ENCODE measurements at regions not wholly inside any gene's neighbourhood (a gene's known extent, or its start where the extent isn't known, plus 50 kb on each side); places are given as distances from the start of the nearest gene placed in this dataset.

- Histone ChIP-seq H3K27ac (ENCODE audit: low read depth, low read length) (no peak overlapping the region), H3K9ac (ENCODE audit: low read depth, low read length) (no peak overlapping the region), H3K27me3 (ENCODE audit: insufficient read depth, low read length) (no peaks in the 10 kb centered on the region), H3K4me1 (ENCODE audit: insufficient read depth, low read length) (no peaks in the 10 kb centered on the region), H3K36me3 (ENCODE audit: insufficient read depth, low read length) (no peaks in the 10 kb centered on the region), H3K4me3 (ENCODE audit: low read length) (no peak overlapping the region), H3K9me3 (ENCODE audit: insufficient read depth, low read depth, low read length) (no peaks in the 10 kb centered on the region)
- WGBS: 78% methylated on average over 4 of the region's 4 CpGs
These were observed 329.2 kb upstream of the ZMIZ1 start for GRCh38 chr10:78739444-78740053.

GRCh38 chr10:78740976-78741915 lies 327.5 kb upstream of the ZMIZ1 start:
- no peaks in the 10 kb centered on the region for H3K36me3 ChIP-seq (ENCODE audit: insufficient read depth, low read length)
- no peak overlapping the region for H3K4me3 ChIP-seq (ENCODE audit: low read length)
- no peaks in the 10 kb centered on the region for H3K9me3 ChIP-seq (ENCODE audit: insufficient read depth, low read depth, low read length)
- H3K27me3 ChIP-seq (ENCODE audit: insufficient read depth, low read length): no peaks in the 10 kb centered on the region
- H3K4me1 ChIP-seq (ENCODE audit: insufficient read depth, low read length): no peaks in the 10 kb centered on the region
- no peak overlapping the region for H3K9ac ChIP-seq (ENCODE audit: low read depth, low read length)
- H3K27ac ChIP-seq (ENCODE audit: low read depth, low read length): no peak overlapping the region
- WGBS: 85% methylated on average over 5 of the region's 5 CpGs

DNA sequence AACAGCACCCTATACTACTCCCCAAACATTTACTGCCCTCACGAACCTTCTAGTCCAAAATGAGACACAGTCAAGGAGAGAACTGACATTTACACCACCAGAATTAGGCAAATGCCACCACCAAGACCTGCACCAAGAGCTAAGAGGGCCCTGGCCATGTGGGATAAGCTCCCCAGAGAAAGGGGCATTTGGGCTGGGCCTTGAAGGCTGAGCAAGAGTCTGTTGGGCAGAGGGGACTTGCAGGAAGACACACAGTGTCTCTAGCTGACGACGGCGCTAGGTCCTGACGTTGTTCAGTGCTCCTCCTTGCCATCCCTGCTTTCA lies 326.4 kb upstream of the ZMIZ1 start:
- no peak overlapping the region for H3K9ac ChIP-seq (ENCODE audit: low read depth, low read length)
- H3K27me3 ChIP-seq (ENCODE audit: insufficient read depth, low read length): no peaks in the 10 kb centered on the region
- H3K4me3 ChIP-seq (ENCODE audit: low read length): no peak overlapping the region
- WGBS: 83% methylated on average over 5 of the region's 5 CpGs
- no peaks in the 10 kb centered on the region for H3K9me3 ChIP-seq (ENCODE audit: insufficient read depth, low read depth, low read length)
- H3K27ac ChIP-seq (ENCODE audit: low read depth, low read length): no peak overlapping the region
- no peaks in the 10 kb centered on the region for H3K36me3 ChIP-seq (ENCODE audit: insufficient read depth, low read length)
- no peaks in the 10 kb centered on the region for H3K4me1 ChIP-seq (ENCODE audit: insufficient read depth, low read length)

DNA sequence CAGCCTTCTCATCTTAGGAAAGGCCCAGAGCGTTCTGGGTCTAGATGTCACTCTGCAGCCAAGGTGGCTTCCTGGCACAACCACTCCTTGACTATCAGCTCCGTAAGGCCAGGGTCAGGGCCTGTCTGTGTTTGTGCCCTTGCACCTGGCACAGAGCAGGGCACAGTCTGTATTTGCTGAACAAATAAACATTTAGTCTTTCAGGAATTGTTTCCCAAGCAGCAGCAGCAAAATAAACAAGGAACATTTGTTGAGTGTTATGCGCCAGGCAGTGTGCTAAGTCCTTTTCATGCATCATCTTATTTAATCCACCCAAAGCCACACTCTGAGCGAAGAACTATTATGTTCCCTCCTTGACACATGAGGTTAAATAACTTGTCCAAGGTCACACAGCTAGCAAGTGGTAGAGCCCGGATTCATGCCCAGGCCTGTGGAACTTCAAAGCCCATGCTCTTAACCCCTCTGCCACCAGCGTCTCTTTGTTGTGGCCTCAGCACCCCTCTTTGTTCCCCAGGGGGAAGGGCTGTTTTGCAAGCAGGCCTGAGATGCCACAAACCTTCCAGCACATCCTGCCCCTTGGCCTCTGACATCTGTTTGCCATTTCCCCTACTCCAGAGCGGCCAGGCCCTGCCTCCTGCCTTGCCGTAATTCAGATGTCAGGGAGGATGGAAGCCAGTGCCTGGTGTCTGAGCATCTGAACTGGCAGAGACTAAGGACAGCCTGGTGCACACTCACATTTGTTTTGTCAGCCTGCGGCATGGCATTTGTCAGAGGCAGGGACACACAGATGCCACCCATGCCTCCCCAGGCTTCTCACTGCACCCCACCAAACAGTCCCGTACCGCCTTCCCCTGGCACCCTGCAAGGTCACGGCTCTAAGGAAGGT lies 325.8 kb upstream of the ZMIZ1 start:
- no peak overlapping the region for H3K4me3 ChIP-seq (ENCODE audit: low read length)
- no peak overlapping the region for H3K9ac ChIP-seq (ENCODE audit: low read depth, low read length)
- H3K36me3 ChIP-seq (ENCODE audit: insufficient read depth, low read length): no peaks in the 10 kb centered on the region
- H3K27me3 ChIP-seq (ENCODE audit: insufficient read depth, low read length): no peaks in the 10 kb centered on the region
- H3K9me3 ChIP-seq (ENCODE audit: insufficient read depth, low read depth, low read length): no peaks in the 10 kb centered on the region
- H3K4me1 ChIP-seq (ENCODE audit: insufficient read depth, low read length): no peaks in the 10 kb centered on the region
- WGBS: 89% methylated on average over 12 of the region's 12 CpGs
- H3K27ac ChIP-seq (ENCODE audit: low read depth, low read length): no peak overlapping the region

DNA sequence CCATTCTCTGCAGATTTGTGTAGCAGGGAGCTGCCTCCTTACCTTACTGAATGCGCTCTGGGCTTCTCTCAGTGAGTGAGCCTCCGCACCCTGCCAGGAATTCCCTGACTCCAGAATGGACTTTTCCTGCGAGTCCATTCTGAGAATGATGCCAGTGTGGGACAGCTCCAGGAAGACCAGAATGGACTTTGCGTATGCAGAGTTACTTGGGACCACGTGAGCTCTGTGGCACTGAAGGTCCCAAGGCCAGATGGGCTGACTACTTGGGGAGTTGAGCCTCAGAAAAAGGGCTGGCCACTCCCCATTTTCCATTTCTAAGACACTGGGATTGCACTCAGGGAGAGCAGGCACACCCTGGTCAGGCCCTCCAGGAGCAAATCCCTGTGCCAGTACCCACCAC lies 324.7 kb upstream of the ZMIZ1 start:
- no peak overlapping the region for H3K4me3 ChIP-seq (ENCODE audit: low read length)
- WGBS: 92% methylated on average over 5 of the region's 5 CpGs
- H3K9me3 ChIP-seq (ENCODE audit: insufficient read depth, low read depth, low read length): no peaks in the 10 kb centered on the region

GRCh38 chr10:78744491-78745090 lies 324.2 kb upstream of the ZMIZ1 start:
- no peaks in the 10 kb centered on the region for H3K27me3 ChIP-seq (ENCODE audit: insufficient read depth, low read length)
- no peaks in the 10 kb centered on the region for H3K36me3 ChIP-seq (ENCODE audit: insufficient read depth, low read length)
- no peak overlapping the region for H3K4me3 ChIP-seq (ENCODE audit: low read length)
- H3K9ac ChIP-seq (ENCODE audit: low read depth, low read length): no peak overlapping the region
- no peaks in the 10 kb centered on the region for H3K9me3 ChIP-seq (ENCODE audit: insufficient read depth, low read depth, low read length)
- H3K4me1 ChIP-seq (ENCODE audit: insufficient read depth, low read length): no peaks in the 10 kb centered on the region
- H3K27ac ChIP-seq (ENCODE audit: low read depth, low read length): no peak overlapping the region
- 89% methylated on average over 10 of the region's 10 CpGs for WGBS

More for the DNA sequence above, 324.7 kb upstream of the ZMIZ1 start:
- Histone ChIP-seq H3K9ac (ENCODE audit: low read depth, low read length) (no peak overlapping the region), H3K4me1 (ENCODE audit: insufficient read depth, low read length) (no peaks in the 10 kb centered on the region), H3K36me3 (ENCODE audit: insufficient read depth, low read length) (no peaks in the 10 kb centered on the region), H3K27me3 (ENCODE audit: insufficient read depth, low read length) (no peaks in the 10 kb centered on the region), H3K27ac (ENCODE audit: low read depth, low read length) (no peak overlapping the region)

DNA sequence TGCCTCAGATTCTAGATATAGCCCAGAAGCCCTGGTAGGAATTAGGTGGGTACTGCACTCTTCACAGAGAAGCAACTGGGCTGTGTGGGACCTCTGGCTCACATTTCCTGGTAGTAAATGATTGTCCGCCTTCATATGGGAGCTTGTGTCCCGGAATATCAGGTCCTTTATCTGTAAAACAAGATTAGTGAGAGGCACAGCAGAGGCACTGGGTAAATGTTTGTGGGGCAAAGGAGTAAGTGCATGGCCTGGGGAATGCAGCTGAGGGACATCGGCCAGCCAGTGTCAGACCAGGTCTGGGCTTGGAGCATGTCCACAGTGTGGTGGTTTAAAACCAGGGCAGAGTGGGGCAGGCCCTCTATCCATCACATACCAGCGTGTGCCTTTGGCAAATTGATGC lies 323.3 kb upstream of the ZMIZ1 start:
- 75% methylated on average over 4 of the region's 4 CpGs for WGBS
- no peaks in the 10 kb centered on the region for H3K9me3 ChIP-seq (ENCODE audit: insufficient read depth, low read depth, low read length)
- no peaks in the 10 kb centered on the region for H3K36me3 ChIP-seq (ENCODE audit: insufficient read depth, low read length)
- no peak overlapping the region for H3K4me3 ChIP-seq (ENCODE audit: low read length)
- H3K27me3 ChIP-seq (ENCODE audit: insufficient read depth, low read length): no peaks in the 10 kb centered on the region
- H3K4me1 ChIP-seq (ENCODE audit: insufficient read depth, low read length): no peaks in the 10 kb centered on the region
- no peak overlapping the region for H3K9ac ChIP-seq (ENCODE audit: low read depth, low read length)
- H3K27ac ChIP-seq (ENCODE audit: low read depth, low read length): no peak overlapping the region

DNA sequence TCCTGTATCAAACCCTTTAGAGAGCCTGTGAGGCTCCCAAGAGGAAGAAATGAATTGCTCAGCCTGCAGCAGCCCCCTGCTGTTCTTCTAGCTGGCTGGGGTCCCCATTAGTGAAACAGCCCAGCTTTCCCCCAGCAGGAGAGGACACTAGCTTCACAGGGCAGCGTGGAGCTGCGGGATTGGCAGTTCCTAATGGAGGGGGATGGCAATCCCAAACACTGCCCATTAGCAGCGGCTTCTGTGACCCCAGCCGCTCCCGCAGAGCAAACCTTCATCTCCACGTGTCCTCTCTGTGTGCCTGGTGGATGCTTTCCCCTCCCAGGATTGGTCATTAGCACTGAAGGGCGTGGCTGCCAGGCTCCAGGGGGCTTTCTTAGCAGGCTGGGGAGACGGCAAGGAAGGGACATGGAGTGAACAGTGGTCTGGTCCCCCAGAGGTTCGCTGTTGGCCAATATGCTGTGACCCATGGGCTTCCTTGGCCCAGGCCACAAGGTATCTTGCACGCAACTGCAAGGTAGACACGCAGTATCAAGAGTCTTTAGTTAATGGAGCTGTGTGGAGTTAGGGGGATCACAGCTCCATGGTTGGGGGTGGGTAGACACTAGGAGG lies 322.5 kb upstream of the ZMIZ1 start:
- no peaks in the 10 kb centered on the region for H3K27me3 ChIP-seq (ENCODE audit: insufficient read depth, low read length)

GRCh38 chr10:78747401-78748234 lies 321.1 kb upstream of the ZMIZ1 start:
- no peaks in the 10 kb centered on the region for H3K27me3 ChIP-seq (ENCODE audit: insufficient read depth, low read length)
- no peak overlapping the region for H3K9ac ChIP-seq (ENCODE audit: low read depth, low read length)
- H3K4me1 ChIP-seq (ENCODE audit: insufficient read depth, low read length): no peaks in the 10 kb centered on the region
- H3K9me3 ChIP-seq (ENCODE audit: insufficient read depth, low read depth, low read length): no peaks in the 10 kb centered on the region
- H3K4me3 ChIP-seq (ENCODE audit: low read length): no peak overlapping the region
- 95% methylated on average over 13 of the region's 14 CpGs for WGBS
- H3K27ac ChIP-seq (ENCODE audit: low read depth, low read length): no peak overlapping the region
- H3K36me3 ChIP-seq (ENCODE audit: insufficient read depth, low read length): no peaks in the 10 kb centered on the region

More for the DNA sequence above, 322.5 kb upstream of the ZMIZ1 start:
- H3K4me3 ChIP-seq (ENCODE audit: low read length): no peak overlapping the region
- H3K36me3 ChIP-seq (ENCODE audit: insufficient read depth, low read length): no peaks in the 10 kb centered on the region
- H3K4me1 ChIP-seq (ENCODE audit: insufficient read depth, low read length): no peaks in the 10 kb centered on the region
- no peak overlapping the region for H3K27ac ChIP-seq (ENCODE audit: low read depth, low read length)
- 75% methylated on average over 11 of the region's 11 CpGs for WGBS
- no peak overlapping the region for H3K9ac ChIP-seq (ENCODE audit: low read depth, low read length)
- no peaks in the 10 kb centered on the region for H3K9me3 ChIP-seq (ENCODE audit: insufficient read depth, low read depth, low read length)

DNA sequence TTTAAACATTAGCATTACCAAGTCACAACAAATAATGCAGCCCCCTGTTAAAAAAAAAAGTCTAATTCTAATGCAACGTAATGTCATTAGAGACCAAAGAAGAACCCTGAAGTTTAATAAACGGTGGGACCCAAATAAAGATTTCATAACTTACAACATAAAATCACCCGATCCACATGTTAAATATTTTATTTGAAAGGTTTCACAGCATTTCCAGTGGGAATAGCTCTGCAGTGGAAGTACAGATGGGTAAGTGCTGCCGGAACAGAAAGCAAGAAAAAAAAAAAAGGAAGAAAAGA lies 320.6 kb upstream of the ZMIZ1 start:
- Histone ChIP-seq H3K36me3 (ENCODE audit: insufficient read depth, low read length) (no peaks in the 10 kb centered on the region), H3K27me3 (ENCODE audit: insufficient read depth, low read length) (no peaks in the 10 kb centered on the region)
- WGBS: 92% methylated on average over 3 of the region's 4 CpGs

More for the DNA sequence above, 320.6 kb upstream of the ZMIZ1 start:
- Histone ChIP-seq H3K9ac (ENCODE audit: low read depth, low read length) (no peak overlapping the region), H3K9me3 (ENCODE audit: insufficient read depth, low read depth, low read length) (no peaks in the 10 kb centered on the region), H3K4me3 (ENCODE audit: low read length) (no peak overlapping the region), H3K4me1 (ENCODE audit: insufficient read depth, low read length) (no peaks in the 10 kb centered on the region), H3K27ac (ENCODE audit: low read depth, low read length) (no peak overlapping the region)

Measured in HUES64 (cell line).